ENCODE measurements at regions not wholly inside any gene's neighbourhood (a gene's known extent, or its start where the extent isn't known, plus 50 kb on each side); places are given as distances from the start of the nearest gene placed in this dataset.

GRCh38 chr21:28690196-28690595 lies 302.5 kb downstream of the LTN1 start:
- TF ChIP-seq CTCF (IDR thresholded peaks at IDR 0.05; ENCODE audit: low read depth, low read length): no peak
- TF ChIP-seq POLR2A (IDR thresholded peaks at IDR 0.05; ENCODE audit: extremely low read depth, insufficient read length): no peak
- no peak for TF ChIP-seq MYC (IDR thresholded peaks at IDR 0.05; ENCODE audit: low read depth, low read length)
- no peak for TF ChIP-seq MAX (IDR thresholded peaks at IDR 0.05; ENCODE audit: low read depth, low read length)

Data from NB4 (cell line).